MG63 (cell line): ENCODE measurements at regions not wholly inside any gene's neighbourhood (a gene's known extent, or its start where the extent isn't known, plus 50 kb on each side); places are given as distances from the start of the nearest gene placed in this dataset.
"Not testable (repeated sequence)": the region's sequence is repeated elsewhere in the genome, so short reads cannot be mapped to it uniquely, and the experiment has no call there.

Experiments used
- DNase-seq: peaks from one replicate; pipeline ENCODE4 v3.0.0-alpha.2; 2020
- H3K27me3 ChIP-seq: fragments of 250-450 bp; sonication (Bioruptor Pico); 2 replicates; pipeline ENCODE4 v1.5.1; 2020; ENCODE audit warnings: mild to moderate bottlenecking, moderate library complexity
- H3K36me3 ChIP-seq: fragments of 250-450 bp; sonication (Bioruptor Pico); 2 replicates; pipeline ENCODE4 v1.5.1; 2020; ENCODE audit warnings: mild to moderate bottlenecking, moderate library complexity
- H3K4me3 ChIP-seq: fragments of 250-450 bp; sonication (Bioruptor Pico); 2 replicates; pipeline ENCODE4 v1.5.1; 2020; ENCODE audit warnings: mild to moderate bottlenecking, moderate library complexity
- H3K9me3 ChIP-seq: fragments of 250-450 bp; sonication (Bioruptor Pico); 2 replicates; pipeline ENCODE4 v1.5.1; 2020; ENCODE audit warnings: mild to moderate bottlenecking, moderate library complexity

- no peak for DNase-seq
- H3K27me3 ChIP-seq = no peaks in the 10 kb centered on the region
- H3K4me3 ChIP-seq = no peak overlapping the region
- H3K36me3 ChIP-seq = no peaks in the 10 kb centered on the region
- H3K9me3 ChIP-seq = no peaks in the 10 kb centered on the region
Measured at GRCh38 chr6:81547149-81547548, 205.3 kb downstream of the TENT5A start.

DNA sequence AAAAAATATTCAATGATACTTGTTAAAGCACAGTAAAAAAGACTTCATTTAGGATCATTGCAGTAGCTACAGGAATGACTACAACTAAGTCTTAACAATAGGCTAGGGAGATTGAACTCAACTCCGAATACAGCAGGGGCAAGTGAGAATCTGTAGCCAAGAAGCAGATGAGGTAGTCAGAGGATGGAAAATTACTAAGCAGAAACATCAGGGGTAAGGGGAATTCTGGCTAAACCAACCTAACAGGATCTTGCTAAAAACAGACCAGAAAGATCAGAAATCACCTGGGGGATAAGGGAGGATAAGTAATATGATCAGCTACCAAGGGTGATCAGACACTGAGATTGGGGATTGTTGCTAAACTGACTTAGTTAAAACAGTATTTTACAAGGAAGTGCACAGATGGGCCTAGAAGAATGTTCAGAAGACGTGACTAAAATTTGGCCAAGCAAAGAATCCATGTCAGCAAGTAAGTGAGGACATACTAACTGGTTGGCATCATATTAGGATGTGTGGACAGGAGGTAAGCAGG lies 217.5 kb downstream of the TENT5A start:
- DNase-seq = no peak
- Histone ChIP-seq H3K36me3 (no peaks in the 10 kb centered on the region), H3K27me3 (no peaks in the 10 kb centered on the region)

DNA sequence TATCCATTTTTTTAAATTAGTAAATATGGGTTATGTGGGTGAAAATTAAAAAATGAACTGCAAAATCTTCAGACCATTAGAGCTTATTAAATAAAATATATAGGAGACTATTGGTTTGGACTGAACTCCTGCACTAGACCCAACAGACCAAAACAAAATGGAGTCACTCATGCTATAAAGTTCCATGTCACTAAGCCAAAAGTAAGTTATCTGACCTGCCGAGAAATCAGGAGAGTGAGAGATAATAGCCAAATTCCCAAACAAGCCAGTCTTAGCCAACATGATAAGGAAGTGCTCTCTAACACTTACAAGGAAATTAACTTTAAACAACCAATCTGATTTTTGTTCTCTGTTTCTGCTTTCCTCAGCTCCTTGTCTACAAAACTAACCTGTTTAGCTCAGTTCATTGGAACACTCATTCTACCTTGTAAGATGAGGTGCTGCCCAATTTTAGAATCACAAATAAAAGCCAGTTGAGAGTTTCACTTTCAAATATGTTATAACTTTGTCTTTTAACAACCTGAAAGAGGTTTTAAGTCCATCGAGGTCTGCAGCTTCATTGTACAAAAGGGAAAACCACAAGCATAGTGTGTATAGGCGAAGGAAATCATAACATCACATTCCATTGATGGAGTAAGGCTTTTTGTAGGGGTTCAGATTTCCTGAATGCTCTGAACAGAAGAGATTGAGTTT lies 220.5 kb downstream of the TENT5A start:
- no peaks in the 10 kb centered on the region for H3K36me3 ChIP-seq
- H3K4me3 ChIP-seq = no peak overlapping the region
- no peak for DNase-seq
- H3K9me3 ChIP-seq = no peaks in the 10 kb centered on the region
- no peaks in the 10 kb centered on the region for H3K27me3 ChIP-seq

More for the DNA sequence above, 217.5 kb downstream of the TENT5A start:
- Histone ChIP-seq H3K9me3 (no peaks in the 10 kb centered on the region), H3K4me3 (no peak overlapping the region)

GRCh38 chr6:81517455-81517854 lies 235.0 kb downstream of the TENT5A start:
- Histone ChIP-seq H3K27me3 (no peaks in the 10 kb centered on the region), H3K4me3 (no peak overlapping the region), H3K36me3 (no peaks in the 10 kb centered on the region), H3K9me3 (no peaks in the 10 kb centered on the region)
- DNase-seq = no peak

- Histone ChIP-seq H3K4me3 (no peak overlapping the region), H3K36me3 (no peaks in the 10 kb centered on the region), H3K27me3 (no peaks in the 10 kb centered on the region), H3K9me3 (no peaks in the 10 kb centered on the region)
- DNase-seq = no peak
Measured at GRCh38 chr6:81515562-81516453, 236.7 kb downstream of the TENT5A start.

- not testable (repeated sequence) for H3K4me3 ChIP-seq, H3K36me3 ChIP-seq, DNase-seq, H3K27me3 ChIP-seq, H3K9me3 ChIP-seq
Measured at GRCh38 chr6:81514195-81514594, 238.3 kb downstream of the TENT5A start.

DNA sequence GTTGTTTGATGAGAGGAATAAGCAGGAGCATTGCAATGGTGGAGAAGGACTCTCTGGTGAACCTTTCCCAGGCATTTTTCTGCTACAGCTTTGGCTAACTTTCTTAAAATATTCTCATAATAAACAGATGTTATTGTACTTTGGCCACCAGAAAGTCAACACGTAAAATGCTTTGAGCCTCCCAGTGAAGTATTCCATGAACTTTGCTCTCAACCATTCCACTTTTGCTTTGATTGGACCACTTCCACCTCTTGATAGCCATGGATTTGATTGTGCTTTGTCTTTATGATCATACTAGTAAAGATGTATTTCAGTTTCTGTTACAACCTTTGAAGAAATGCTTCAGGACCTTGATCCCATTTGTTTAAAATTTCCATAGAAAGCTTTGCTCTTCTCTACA lies 241.1 kb downstream of the TENT5A start:
- no peaks in the 10 kb centered on the region for H3K9me3 ChIP-seq
- H3K36me3 ChIP-seq = no peaks in the 10 kb centered on the region
- H3K27me3 ChIP-seq = no peaks in the 10 kb centered on the region
- no peak overlapping the region for H3K4me3 ChIP-seq
- no peak for DNase-seq

DNA sequence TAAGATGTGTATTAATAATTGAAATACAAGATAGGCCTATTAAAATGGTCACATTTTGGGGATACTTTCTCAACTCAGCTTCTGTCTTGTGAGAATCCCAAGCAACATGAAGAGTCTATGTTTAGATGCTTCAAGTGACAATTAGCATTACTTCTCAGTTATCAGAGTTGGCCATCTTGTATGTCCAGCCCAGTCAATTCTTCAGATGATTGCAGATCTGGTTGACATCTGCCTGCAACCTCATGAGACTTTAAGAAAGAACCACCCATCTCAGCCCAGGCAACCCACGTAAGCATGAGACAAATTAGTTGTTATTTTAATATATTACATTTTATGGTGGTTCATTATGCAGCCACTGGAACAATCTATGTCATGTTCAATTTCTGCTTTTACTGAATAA lies 256.5 kb downstream of the TENT5A start:
- no peaks in the 10 kb centered on the region for H3K27me3 ChIP-seq
- no peak overlapping the region for H3K4me3 ChIP-seq
- DNase-seq = no peak
- no peaks in the 10 kb centered on the region for H3K36me3 ChIP-seq
- no peaks in the 10 kb centered on the region for H3K9me3 ChIP-seq

DNA sequence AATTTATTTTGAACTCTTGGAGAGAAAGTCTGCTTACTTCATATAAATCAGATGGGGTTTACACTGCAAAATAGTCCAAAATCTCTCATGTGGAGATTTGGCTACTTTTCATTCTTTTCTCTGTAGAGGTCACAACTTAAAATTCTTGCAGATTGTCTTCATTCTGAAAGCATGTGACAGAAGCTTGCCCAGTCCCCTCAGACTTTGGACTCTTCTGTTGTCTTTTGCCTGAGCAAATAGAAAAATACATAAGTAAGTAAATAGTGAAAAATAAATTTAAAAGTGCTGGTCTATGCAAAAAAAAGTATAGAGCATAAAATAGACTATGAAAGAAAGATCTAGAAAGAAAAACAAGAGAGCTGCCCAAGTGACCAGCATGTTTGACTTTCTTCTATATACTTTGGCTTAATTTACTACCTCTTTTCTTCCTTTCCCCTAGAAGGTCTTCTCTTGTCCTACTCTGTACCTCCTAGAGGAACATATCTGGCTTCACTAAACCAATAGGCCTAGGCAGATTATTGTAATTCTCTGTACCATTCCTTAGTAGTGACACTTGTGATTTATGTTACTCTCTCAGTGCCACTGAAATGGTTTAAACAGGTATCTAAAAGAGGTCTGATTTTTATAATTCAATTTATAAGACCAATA lies 260.9 kb downstream of the TENT5A start:
- H3K9me3 ChIP-seq = no peaks in the 10 kb centered on the region
- no peak for DNase-seq

DNA sequence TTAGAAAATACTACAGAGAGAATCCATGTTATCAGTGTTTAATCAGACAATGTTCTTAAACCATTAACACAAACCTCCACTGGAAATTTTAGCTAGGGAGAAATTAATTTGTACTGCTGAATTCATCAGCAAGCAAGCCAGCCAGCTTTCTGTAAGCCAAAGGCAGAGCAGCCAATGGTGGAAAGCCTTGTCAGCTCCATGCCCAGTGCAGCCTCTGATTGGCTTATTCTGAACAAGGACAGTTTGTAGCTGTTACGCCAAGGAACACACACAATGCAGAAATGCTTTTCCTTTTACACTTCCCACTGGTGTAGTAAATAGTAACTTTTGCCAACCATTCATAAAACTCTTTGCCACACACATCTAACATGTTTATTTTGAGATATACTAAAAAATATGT lies 265.0 kb downstream of the TENT5A start:
- H3K27me3 ChIP-seq = no peaks in the 10 kb centered on the region
- DNase-seq = peak; percentile 3
- H3K9me3 ChIP-seq = no peaks in the 10 kb centered on the region
- no peaks in the 10 kb centered on the region for H3K36me3 ChIP-seq
- H3K4me3 ChIP-seq = no peak overlapping the region

More for the DNA sequence above, 260.9 kb downstream of the TENT5A start:
- no peak overlapping the region for H3K4me3 ChIP-seq
- no peaks in the 10 kb centered on the region for H3K27me3 ChIP-seq
- no peaks in the 10 kb centered on the region for H3K36me3 ChIP-seq

DNA sequence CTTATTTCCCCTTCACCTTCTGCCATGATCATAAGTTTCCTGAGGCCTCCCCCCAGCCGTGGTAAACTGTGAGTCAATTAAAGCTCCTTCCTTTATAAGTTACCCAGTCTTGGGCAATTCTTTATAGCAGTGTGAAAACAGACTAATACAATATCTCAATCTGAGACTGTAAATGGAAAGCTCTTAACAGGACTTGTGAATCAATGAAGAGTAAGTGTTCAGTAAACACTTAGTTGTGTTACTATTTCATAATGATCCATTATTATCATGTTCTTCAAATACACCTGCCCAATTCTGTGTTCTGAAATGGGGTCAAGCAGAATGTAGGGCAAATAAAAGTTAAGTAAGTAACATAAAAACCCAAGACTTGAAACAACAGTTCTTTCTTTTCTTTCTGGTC lies 266.2 kb downstream of the TENT5A start:
- no peak for DNase-seq
- no peaks in the 10 kb centered on the region for H3K27me3 ChIP-seq
- H3K9me3 ChIP-seq = no peaks in the 10 kb centered on the region

DNA sequence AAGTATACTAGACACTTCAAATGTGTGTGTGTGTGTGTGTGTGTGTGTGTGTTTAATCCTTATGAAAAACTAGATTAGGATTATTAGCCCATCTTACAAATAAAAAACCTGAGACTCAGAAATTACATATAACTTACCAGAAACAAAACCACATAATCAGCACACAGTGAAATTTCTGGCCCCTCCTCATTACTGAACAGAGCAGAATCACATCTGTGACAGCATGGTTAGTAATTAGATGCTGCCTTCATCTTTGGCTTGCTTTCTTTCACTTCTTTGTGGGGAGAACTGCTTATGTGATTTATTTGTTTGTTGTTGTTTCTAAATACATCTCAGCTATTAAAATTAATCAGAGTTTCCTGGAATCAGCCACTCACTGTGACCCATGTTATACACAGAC lies 267.1 kb downstream of the TENT5A start:
- Histone ChIP-seq H3K9me3 (no peaks in the 10 kb centered on the region), H3K27me3 (no peaks in the 10 kb centered on the region), H3K36me3 (no peaks in the 10 kb centered on the region), H3K4me3 (no peak overlapping the region)
- no peak for DNase-seq

More for the DNA sequence above, 266.2 kb downstream of the TENT5A start:
- Histone ChIP-seq H3K36me3 (no peaks in the 10 kb centered on the region), H3K4me3 (no peak overlapping the region)

DNA sequence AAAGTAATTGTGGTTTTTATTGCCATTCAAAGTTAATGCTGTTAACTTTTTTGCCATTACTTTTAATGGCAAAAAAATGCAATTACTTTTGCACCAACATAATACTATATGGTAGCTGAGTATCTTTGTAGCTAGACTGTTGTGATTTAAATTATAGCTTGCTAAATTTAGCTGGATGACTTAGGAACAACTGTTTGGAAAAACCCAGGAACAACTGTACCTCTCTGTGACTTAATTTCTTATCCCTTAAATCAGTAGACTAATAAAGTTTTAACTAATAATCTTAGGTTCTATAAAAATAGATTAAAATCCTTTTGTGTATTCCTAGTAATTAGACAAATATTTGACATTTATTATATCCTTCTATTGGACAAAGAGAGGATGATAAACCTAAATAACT lies 268.2 kb downstream of the TENT5A start:
- no peak for DNase-seq
- Histone ChIP-seq H3K4me3 (no peak overlapping the region), H3K9me3 (no peaks in the 10 kb centered on the region), H3K36me3 (no peaks in the 10 kb centered on the region), H3K27me3 (no peaks in the 10 kb centered on the region)

GRCh38 chr6:81480139-81480538 lies 272.3 kb downstream of the TENT5A start:
- Histone ChIP-seq H3K9me3 (no peaks in the 10 kb centered on the region), H3K4me3 (no peak overlapping the region), H3K36me3 (no peaks in the 10 kb centered on the region), H3K27me3 (no peaks in the 10 kb centered on the region)
- DNase-seq = no peak

DNA sequence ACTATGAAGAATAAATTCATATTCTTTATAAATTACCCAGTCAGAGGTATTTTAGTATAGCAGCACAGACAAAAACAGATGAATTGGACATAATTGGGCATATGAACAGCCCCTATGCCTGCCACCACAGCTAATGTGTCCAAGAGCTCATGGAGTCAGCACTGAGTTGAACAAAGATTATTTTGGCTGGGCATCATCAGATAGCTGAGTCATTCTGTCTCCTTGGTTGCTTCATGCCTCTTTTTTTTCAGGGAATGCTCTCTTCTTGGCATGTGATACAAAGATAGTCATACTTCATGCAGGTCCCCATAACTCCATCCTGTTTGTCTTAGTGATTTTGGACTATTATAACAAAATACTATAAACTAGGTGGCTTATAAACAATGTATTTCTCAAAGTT lies 275.6 kb downstream of the TENT5A start:
- no peaks in the 10 kb centered on the region for H3K9me3 ChIP-seq
- peak; percentile 61 for DNase-seq
- no peak overlapping the region for H3K4me3 ChIP-seq
- H3K36me3 ChIP-seq = no peaks in the 10 kb centered on the region
- no peaks in the 10 kb centered on the region for H3K27me3 ChIP-seq

GRCh38 chr6:81475646-81476045 lies 276.8 kb downstream of the TENT5A start:
- H3K9me3 ChIP-seq = no peaks in the 10 kb centered on the region
- no peaks in the 10 kb centered on the region for H3K36me3 ChIP-seq
- H3K4me3 ChIP-seq = no peak overlapping the region
- no peaks in the 10 kb centered on the region for H3K27me3 ChIP-seq
- peak; percentile 90 for DNase-seq

GRCh38 chr6:81465859-81466258 lies 286.6 kb downstream of the TENT5A start:
- DNase-seq = no peak
- Histone ChIP-seq H3K4me3 (no peak overlapping the region), H3K27me3 (no peaks in the 10 kb centered on the region), H3K36me3 (no peaks in the 10 kb centered on the region), H3K9me3 (peaks cover 7% of the 10 kb centered on the region; the same call in 1 of the 2 replicates)
